NOMO-1 (cell line): ENCODE measurements at regions not wholly inside any gene's neighbourhood (a gene's known extent, or its start where the extent isn't known, plus 50 kb on each side); places are given as distances from the start of the nearest gene placed in this dataset.
A peak's percentile ranks its signal among the peaks of the same experiment; 100 is the strongest.

Experiments
- DNase-seq, 2 experiments: peaks; one replicate each; lab custom pipeline; 2025; ENCODE audit not compliant: unreplicated experiment in 2 of 2; lab: John Stamatoyannopoulos, UW

DNA sequence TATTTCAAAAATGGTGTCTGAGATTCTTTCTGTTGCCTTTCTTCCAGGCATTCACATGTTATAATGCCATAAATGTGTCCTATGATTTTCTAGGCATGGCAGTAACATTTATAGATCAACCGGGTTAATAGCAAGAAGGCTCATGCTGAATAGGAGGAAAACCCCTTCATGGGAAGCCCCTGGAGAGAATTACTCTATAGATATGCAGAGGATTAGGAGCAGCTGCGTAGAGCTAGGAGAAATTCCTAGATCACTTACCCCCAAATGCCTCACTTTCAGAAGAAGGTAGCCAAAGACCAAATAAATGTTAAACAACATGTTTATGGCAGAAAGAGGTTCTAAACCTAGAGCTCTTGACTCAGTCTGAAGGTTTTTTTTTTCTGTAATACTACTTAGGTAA lies 153.4 kb upstream of the CTNNA2 start:
- no peak for DNase-seq

DNA sequence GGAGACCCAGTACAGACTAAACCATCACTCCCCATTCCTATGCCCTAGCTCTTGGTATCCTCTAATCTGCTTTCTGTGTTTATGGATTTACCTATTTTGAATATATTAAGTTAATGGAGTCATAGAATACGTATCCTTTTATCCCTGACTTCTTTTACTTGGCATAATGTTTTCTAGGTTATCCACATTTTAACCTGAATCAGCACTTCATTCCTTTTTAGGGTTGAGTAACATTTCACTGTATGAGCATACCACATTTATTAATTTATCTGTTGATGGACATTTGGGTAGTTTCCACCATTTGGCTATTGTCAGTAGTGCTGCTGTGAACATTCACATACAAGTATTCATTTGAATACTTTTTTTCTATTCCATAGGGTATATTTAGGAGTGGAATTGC lies 157.3 kb upstream of the CTNNA2 start:
- no peak for DNase-seq

DNA sequence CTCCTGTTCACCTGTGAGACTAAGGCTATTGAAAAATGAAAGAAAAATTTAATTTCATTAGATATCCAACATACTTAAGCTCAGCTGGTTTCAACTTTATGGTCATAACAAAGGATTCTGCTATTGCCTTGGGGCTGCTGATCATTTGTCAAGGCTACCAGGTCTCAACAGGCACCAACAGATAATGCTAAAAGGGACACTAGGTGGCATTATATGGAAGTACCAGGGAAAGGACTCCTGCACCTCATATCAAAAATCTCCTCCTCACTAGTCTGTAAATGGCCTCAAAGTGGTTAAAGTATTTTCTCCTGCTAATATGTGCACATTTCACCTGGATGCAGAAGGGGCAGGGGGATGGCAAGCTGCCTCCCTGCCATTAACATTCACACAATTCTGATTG lies 167.9 kb upstream of the REG3A start:
- no peak for DNase-seq

DNA sequence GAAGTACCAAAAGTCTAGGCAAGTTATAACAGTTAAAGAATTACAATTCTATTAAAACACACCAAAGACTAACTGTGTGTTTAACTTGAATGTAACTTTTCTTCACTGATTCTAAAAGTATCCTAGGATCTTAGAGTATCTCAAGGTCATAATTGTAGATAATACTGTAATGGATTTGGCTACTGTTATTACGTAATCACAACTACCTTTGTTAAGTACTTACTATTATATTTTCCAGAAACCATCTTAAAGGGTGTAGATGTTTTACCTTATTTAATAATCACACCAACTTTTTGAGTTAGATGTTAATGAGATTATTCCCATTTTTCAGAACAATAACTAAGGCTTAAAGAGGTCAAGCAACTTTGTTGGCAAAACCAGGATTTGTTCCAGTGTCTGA lies 161.3 kb upstream of the REG3A start:
- no peak for DNase-seq

DNA sequence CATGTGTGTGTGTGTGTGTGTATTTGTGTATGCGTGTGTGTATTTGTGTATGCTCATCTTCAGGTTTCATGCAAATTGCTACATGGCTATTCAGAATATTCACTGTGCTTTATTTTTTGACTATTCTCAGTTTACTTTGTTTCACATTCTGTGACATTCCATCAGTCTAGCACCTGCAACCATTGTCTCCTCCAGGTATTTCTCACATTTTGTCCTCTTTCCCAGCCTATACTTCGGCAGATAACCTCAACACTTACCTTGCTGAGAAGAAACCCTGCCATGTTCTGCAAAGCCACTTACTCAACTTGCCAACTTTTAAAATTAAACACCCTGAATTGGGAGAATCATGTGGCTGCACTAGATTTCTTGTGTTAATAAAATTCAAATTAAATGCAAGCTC lies 135.4 kb upstream of the REG3A start:
- no peak for DNase-seq

DNA sequence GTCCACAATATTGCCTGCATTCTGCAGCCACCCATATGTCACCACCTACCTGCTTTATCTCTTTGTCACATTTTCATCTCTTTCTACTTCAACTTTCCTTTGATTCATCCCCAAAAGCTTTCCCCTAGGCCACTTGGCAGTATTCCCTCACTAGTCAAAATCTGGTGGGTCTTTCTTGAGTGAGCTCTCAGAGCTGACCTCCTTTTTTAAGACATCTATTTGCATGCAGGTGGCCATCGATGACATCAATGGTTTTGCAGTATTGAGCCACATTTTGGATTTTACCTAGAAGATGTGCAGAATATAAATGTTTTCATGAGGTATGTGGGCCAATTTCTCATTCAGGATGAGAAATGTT lies 133.4 kb upstream of the REG3A start:
- no peak for DNase-seq

DNA sequence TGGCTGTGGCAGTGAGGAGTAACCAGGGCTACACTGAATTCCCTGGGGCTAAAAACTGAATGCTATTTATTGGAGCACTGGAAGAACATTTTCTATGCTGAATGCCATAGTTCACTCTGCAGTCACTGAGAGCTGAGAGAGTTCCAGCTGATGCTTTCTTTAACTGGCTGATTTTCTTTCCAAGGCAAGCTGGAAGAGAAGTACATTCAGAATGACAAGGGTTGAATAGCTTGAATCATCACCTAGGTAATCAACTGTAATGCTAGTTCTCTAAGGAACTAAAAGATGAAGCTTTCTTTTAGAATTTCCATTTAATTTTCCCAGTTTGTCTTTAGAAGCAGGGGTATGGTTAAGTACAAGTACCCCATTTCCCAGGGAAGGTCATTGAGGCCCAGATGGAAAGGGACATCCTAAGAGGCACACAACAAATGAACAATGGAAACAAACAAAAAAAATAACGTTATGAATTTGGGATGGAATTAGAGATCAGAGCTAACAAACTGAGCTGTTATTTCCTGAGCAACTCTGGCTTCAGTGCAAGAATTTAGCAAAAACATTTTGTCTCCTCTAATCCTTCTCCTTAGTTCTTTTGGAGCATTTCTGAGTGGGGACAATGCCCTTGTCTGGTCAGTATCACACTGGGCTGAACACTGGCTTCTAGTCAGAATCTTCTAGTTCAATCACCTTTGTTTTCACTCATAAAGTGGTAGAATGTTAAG lies 132.8 kb upstream of the REG3A start:
- no peak for DNase-seq

DNA sequence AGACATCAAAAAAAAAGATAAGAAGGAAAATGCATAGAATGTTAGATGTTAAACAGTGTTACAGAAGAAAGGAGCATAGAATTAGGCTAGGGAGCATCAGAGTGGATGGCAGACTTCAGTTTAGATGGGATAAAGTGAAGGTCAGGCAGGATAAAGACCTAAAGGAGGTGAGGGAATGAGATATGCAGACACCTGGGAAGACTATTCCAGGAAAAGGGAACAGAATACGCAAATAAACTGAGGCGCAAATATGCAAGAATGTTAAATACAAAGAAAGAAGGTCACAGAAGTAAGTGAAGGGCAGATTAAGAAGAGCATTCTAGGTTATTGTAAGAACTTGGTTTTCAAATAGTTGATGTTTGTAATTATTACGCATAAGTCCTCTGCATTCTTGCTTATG lies 116.3 kb upstream of the REG3A start:
- no peak for DNase-seq

DNA sequence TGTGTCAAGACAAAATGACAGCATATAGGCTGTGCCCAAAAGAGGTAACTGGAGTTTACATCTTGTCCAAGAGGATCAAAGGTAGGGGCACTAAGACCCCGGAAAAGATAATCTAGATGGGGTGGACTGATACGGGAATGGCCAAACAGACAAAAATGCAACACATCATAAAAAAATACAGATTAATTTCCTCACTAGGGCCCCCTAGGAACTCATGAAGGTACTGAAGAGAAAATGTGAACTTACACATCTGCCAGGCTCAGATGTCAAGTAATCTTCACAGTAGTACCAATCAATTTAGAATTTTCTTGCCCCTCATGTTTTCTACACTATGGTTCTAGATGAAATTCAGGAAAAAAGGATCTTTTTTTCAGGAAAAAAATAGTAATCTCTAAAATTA lies 115.6 kb upstream of the REG3A start:
- no peak for DNase-seq

DNA sequence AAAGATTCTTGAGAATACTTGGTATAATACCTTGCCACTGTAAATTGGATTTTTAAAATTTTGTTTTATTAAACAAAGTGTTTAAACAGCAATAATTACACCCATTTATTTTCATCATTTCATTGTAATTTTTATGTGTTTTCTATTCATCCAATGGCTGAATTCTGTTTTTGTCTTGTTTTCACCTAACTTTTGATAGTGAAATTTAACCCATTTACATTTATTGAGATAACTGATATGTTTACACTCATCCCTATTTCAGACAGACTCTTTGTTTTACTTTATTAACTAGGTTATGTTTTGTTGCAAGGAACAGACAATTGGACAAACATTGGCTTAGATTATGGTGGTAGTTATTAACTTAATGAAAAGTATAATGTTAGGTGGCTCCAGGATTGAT lies 113.1 kb upstream of the REG3A start:
- no peak for DNase-seq

DNA sequence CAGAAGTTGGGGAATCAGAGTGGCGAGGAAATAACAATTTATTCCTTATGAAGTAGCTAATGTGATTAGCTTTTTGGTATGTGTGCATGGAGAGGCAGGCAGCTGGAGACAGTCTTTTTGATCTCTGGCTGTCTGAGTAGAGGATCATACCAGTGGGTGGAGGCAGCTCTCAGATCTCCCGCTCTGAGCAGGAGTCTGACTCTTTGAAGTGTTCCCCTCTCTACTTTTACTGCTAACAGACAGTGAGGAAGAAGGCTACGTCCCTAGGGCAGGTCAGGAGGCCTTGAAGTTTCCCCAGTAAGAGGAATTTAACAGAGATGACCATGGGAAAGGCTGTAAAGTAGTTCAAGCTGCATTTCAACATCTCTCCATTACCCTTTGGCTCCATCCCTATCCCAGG lies 111.9 kb upstream of the REG3A start:
- no peak for DNase-seq

DNA sequence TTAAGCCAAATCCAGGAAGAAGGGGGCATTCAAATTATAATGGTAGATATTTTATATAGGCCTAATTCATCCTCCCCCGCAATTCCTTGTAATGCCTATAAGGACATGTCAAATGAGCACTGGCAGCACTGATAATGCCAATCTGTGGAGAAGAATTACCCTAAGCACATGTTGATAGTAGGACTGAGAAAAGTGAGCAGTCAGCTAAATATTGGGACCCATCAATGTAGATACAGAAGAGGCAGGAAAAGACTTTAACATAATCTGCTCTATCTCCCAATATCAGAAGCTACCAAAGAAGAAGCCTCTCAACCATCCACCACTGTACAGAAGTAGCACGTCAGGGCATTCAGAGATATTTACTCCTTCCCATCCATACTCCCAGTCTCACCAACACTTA lies 101.3 kb upstream of the REG3A start:
- no peak for DNase-seq

DNA sequence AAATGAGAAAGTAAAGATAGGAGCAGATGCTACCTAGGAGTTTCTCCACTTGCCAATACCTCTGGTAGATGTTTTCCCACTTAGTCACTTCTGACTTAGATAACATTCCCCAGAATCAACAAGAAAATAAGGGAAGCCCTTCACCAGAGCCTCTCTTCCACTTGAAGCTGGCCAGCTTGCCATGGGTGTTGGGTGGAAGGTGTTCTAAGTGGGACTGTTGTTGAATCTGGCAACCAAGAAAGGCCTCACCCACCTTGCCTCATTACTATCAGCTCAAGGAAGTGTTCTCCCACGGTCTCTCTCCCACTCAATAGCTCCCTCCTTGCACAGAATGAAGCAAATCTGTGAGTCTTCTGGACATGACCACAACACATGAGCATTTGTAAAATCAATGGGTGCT lies 100.4 kb upstream of the REG3A start:
- DNase-seq, result no peak

DNA sequence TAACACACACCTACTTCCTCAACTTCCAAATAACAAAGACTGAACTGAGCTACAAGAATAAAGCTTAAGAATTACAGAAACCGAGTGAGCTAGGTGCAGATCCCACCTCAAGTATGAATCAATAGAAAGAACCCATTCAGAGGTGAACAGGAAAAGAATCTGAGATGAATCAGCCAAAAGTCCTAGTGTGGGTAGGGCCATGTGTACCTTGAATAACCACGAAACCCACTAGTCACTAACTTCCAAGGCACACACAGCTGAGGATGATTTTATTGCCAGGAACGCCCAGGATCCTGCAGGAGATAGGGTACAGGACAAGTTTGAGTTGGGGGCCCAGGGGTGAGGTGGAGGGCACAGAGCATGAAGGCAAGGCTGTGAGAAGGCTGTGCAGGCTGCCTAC lies 99.7 kb upstream of the REG3A start:
- no peak for DNase-seq

DNA sequence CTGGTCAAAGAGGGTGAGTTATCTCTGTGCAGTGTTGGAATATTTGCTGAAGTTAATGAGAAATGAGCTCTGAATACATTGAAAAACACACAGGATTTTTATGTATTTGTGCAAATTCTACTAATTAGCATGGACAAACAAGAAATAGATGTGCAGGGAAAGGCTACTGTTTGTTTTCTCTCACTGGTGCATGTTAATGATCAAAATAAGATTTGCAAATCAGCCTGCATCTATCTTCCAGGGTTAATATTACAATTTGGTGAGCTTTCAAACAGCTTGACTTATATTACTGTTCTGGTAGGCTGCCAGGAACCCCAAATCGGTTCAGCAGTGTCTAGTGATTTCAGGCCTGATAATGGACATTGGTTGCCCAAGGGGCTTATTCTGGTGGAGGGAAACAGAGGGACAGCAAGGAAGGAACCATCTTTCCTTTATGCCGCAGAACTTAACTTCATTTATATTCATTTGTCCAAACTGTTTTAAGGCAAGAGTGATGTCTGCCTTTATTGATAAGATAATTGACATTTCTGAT lies 93.8 kb upstream of the REG3A start:
- no peak for DNase-seq

DNA sequence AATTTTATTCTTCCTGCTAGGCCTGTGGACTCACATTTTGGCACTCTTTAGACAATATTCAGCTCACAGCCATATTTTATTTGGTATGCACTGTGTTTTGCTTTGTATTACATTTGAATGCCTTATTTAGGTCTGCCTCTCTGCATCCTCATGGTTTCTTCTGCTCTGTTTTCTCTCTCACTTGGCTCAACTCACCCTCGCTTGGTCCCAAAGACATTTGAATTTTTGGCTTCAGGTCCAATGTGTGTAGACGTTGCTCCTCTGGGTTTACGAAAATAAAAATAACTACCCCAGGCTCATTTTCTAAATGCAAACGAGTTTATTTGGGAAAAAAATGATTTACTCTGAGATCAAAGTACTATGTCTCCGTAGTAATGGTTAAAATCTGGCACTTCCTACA lies 91.1 kb upstream of the REG3A start:
- no peak for DNase-seq

DNA sequence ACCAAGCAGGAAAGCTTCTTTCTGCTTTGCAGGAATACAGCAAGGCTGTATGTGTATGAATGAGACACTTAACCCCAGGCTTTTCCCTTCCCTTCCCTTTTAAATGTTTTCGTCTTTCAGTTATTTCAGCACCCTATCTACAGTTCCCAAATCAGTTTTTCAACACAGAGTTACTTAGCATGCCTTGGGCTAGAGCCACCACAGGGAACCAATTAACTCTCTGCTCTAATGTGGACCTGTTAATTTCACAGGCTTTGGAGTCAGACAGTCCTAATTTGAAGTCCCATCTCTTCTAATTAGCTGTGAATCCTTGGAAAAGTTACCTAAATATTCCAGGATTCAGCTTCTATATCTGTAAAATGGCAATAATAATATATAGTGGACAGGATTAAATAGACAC lies 89.2 kb upstream of the REG3A start:
- DNase-seq, result no peak

DNA sequence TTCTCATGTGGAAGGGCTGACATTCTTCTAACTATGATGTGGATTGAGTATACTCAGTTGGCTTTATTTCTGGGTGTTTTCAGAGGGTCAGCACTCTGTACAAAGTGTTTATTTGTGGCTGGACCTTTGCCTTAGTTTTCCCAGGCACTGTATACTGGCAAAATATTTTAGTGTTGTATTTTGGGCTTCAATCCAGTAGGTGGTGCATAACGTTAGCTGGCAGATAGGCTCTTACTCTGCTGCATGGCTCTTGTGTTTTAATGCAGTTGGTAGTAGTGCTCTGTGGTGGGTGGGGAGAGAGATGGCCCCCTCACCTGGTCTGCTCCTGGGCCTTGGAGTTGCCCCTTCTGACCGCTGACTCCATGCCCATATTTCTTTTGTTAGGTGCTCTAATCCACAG lies 75.6 kb upstream of the REG3A start:
- DNase-seq, result no peak

DNA sequence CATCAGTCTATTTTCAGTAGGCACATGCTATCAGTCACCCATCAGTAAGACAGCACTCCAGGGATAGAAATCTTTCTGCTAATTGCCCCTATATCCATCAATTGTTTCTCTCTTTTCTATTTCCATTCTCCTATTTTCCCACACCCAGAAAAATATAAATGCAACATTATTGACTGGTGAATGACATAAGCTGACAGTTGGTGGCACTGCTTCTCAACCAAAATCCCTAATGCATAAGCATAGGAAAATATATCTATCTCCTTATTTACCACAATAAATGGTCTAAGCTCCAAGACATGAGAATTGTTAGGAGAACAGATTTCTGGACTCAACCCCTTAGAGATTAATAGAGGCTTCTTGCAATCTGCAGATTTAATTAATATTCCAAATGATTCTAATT lies 64.0 kb upstream of the REG3A start:
- no peak for DNase-seq

DNA sequence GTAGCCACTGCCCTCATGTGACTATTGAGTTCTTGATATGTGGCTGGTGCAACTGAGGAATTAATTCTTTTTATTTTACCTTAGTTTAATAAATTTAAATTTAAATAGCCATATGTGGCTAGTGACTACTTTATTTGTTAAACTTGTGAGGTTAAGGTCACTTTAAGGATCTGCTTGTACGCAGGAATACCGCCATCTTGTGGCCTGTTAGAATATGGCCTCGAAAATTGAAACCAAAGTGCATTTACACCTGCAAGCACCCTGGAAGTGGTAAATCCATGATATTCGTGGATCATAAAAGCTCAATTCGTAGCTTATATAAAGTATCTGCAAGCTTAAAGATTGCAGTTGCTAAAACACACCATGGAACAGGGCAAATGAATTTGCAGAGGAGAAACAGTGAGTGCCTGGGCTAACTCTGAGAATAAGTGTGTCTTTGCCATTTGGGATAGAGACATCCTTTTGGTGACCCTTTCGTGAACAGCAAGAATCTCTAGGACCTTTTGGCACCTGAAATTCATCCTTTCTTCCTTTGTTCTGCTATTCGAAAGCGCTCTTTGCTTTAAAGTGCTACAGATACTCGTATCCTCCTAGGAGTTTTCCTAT lies 59.9 kb upstream of the REG3A start:
- DNase-seq, result peak; percentile 4 to 37

DNA sequence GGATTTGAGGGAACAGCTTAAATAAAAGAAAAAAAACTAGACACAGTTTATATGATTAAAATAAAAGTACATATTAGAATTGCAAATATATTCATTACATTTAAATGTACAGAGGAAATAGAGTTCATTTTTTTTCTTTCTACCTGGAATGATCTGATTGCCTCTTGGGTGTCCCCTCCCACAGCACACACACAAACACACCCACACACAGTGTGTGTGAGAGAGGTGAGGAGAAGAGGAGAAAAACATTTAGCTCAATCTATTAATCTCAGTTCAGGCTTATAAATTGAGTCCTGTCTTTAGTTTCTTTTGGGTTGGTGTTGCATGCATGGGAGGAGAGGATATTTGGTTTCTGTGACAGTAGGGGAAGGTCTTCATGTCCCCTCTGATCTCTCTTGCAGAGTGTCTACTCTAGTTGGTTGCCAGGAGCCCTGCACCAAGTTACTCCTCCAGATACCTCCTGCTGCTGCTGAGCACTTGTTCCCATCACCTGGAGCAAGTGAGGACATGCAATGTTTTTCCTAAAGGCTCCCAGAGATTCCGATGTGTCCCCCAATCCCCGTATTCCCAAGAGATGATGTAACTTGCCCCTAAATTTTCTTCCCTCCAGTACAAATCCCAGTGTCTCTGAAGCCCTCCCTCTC lies 50.8 kb upstream of the REG3A start:
- DNase-seq, result no peak
